HepG2 (cell line): ENCODE measurements at regions not wholly inside any gene's neighbourhood (a gene's known extent, or its start where the extent isn't known, plus 50 kb on each side); places are given as distances from the start of the nearest gene placed in this dataset.

Source experiments
- ATAC-seq: fragments of 200-7000 bp; cut with Tn5 transposase; 3 replicates; pipeline ENCODE4 v1.9.1; 2020; ENCODE audit warnings: mild to moderate bottlenecking, moderate library complexity
- BruUV-seq: library from RNA; stranded (reverse); fragments of 400-500 nt; replicated peaks from 2 replicates; lab custom pipeline; 2021; lab: Mats Ljungman, UMichigan
- CTCF ChIA-PET: fragments of 300-600 bp; formaldehyde crosslinking; extraction: SDS; loops from one replicate; lab custom pipeline; 2021; ENCODE audit warnings: low total read pairs, inconsistent platforms, low intra/inter-chr PET ratio; lab: Yijun Ruan, JAX
- POLR2A ChIA-PET: fragments of 350-600 bp; sonication (Branson Sonifier 250); formaldehyde crosslinking; loops from one replicate; lab custom pipeline; 2020; ENCODE audit warnings: antibody characterized with exemption, inconsistent platforms; lab: Yijun Ruan, JAX
- DNase-seq: peaks from one replicate; pipeline ENCODE4 v3.0.0-alpha.2; 2015; ENCODE audit warnings: low spot score
- FAIRE-seq: peaks from 3 replicates; lab custom pipeline; 2011; peaks lifted over from hg19 to GRCh38; lab: Jason Lieb, UNC
- H2AFZ ChIP-seq: one replicate; pipeline ENCODE4 v1.6.1; 2011; ENCODE audit warnings: low read length, inconsistent platforms
- H3K27ac ChIP-seq: fragments of 300-600 bp; 3 replicates; pipeline ENCODE4 v1.8.0; 2011; ENCODE audit warnings: mixed run types, mild to moderate bottlenecking, mixed read lengths, low read length, inconsistent platforms; ENCODE audit not compliant: insufficient read depth; ENCODE audit errors: extremely low read length
- H3K27me3 ChIP-seq, 2 experiments: fragments of 200-600 bp in 1 of 2; 2 replicates in 1 of 2; 3 replicates in 1 of 2; pipeline versions ENCODE4 v1.6.0 to v1.8.0; 2011; ENCODE audit warnings: low read length in 2 of 2, mild to moderate bottlenecking in 2 of 2, moderate library complexity in 2 of 2, inconsistent platforms in 1 of 2; ENCODE audit not compliant: insufficient read depth in 2 of 2, control insufficient read depth in 1 of 2
- H3K36me3 ChIP-seq, 2 experiments: fragments of 200-600 bp in 1 of 2; replicated peaks in 1 of 2; 2 replicates in 1 of 2; 3 replicates in 1 of 2; pipeline versions ENCODE4 v1.5.1 to v1.8.0; 2011; ENCODE audit warnings: low read length in 2 of 2, inconsistent platforms in 1 of 2; ENCODE audit not compliant: insufficient read depth in 2 of 2, control insufficient read depth in 1 of 2
- H3K4me1 ChIP-seq: 2 replicates; pipeline ENCODE4 v1.5.1; 2012; ENCODE audit warnings: low read length, inconsistent platforms; ENCODE audit not compliant: insufficient read depth
- H3K4me2 ChIP-seq: 2 replicates; pipeline ENCODE4 v1.6.0; 2011; ENCODE audit warnings: low read depth, low read length, inconsistent platforms
- H3K4me3 ChIP-seq, 3 experiments: fragments of 200-600 bp in 1 of 3; sonication (generic), shearing (Covaris generic) in 1 of 3; replicated peaks in 1 of 3; 2 replicates each; pipeline ENCODE4 v1.5.1; 2011 to 2016; ENCODE audit warnings: low read length in 3 of 3, inconsistent platforms in 2 of 3, low read depth in 2 of 3, mild to moderate bottlenecking in 2 of 3, control low read depth in 1 of 3, mixed read lengths in 1 of 3; ENCODE audit not compliant: insufficient read depth in 1 of 3
- H3K79me2 ChIP-seq: one replicate; pipeline ENCODE4 v1.6.1; 2011; ENCODE audit warnings: low read length, inconsistent platforms; ENCODE audit not compliant: insufficient read depth
- H3K9ac ChIP-seq: 2 replicates; pipeline ENCODE4 v1.6.0; 2011; ENCODE audit warnings: mild to moderate bottlenecking, low read depth, low read length, inconsistent platforms; ENCODE audit not compliant: insufficient read depth
- H3K9me3 ChIP-seq: 2 replicates; pipeline ENCODE4 v1.5.1; 2012; ENCODE audit warnings: mild to moderate bottlenecking, low read length
- H4K20me1 ChIP-seq: 2 replicates; pipeline ENCODE4 v1.6.0; 2011; ENCODE audit warnings: inconsistent platforms, mild to moderate bottlenecking, low read length, moderate library complexity; ENCODE audit not compliant: insufficient read depth
- ARNT2 ChIP-seq: sonication (generic); formaldehyde crosslinking; IDR thresholded peaks from 2 replicates; pipeline ENCODE4 v1.8.0; 2022; ENCODE audit warnings: mild to moderate bottlenecking, low read depth, missing genetic modification reagents, moderate library complexity
- MAFF ChIP-seq: IDR thresholded peaks from 2 replicates; pipeline ENCODE4 v1.6.1; 2011; ENCODE audit warnings: low read depth, low read length, improper control_type of control experiment
- MAFK ChIP-seq, 2 experiments: IDR thresholded peaks in 1 of 2; conservative IDR thresholded peaks in 1 of 2; 2 replicates each; pipeline ENCODE4 v1.6.1; 2011; ENCODE audit warnings: improper control_type of control experiment in 2 of 2, low read length in 2 of 2
- RBAK ChIP-seq: sonication (generic); formaldehyde crosslinking; IDR thresholded peaks from 2 replicates; pipeline ENCODE4 v1.5.1; 2020; ENCODE audit warnings: mild to moderate bottlenecking, missing genetic modification reagents
- YEATS2 ChIP-seq: sonication (generic); formaldehyde crosslinking; IDR thresholded peaks from 2 replicates; pipeline ENCODE4 v1.4.0; 2020; ENCODE audit warnings: missing genetic modification reagents, borderline replicate concordance
- ZNF451 ChIP-seq: sonication (generic); formaldehyde crosslinking; IDR thresholded peaks from 2 replicates; pipeline ENCODE4 v1.5.0; 2020; ENCODE audit warnings: mild to moderate bottlenecking, missing genetic modification reagents
- ZNF501 ChIP-seq: sonication (generic); formaldehyde crosslinking; IDR thresholded peaks from 2 replicates; pipeline ENCODE4 v1.5.1; 2020; ENCODE audit warnings: mild to moderate bottlenecking, moderate library complexity, missing genetic modification reagents
- ZNF589 ChIP-seq: sonication (generic); formaldehyde crosslinking; conservative IDR thresholded peaks from 2 replicates; pipeline ENCODE4 v1.8.0; 2022; ENCODE audit warnings: mild to moderate bottlenecking, moderate library complexity, missing genetic modification reagents
- WGBS: methylation state at CpG from one replicate; pipeline ENCODE4 v1.1.6; 2017; ENCODE audit warnings: low lambda C conversion rate; 5-methylcytosine and 5-hydroxymethylcytosine counted together
- in situ Hi-C: cut with HindIII; loops from 2 replicates; pipeline ENCODE4 v1.10.0; 2017; ENCODE audit warnings: low pct_unique_long_range_greater_than_20kb; ENCODE audit not compliant: extremely low pct_ligation_motif_present
- intact Hi-C: fragments of 100-400 bp; cut with micrococcal nuclease; formaldehyde crosslinking; loops from one replicate; pipeline ENCODE4 v1.10.0; 2022; ENCODE audit not compliant: unreplicated experiment
- TF ChIP-seq, protein P1 (sequence below): sonication (generic); formaldehyde crosslinking; IDR thresholded peaks from 2 replicates; pipeline ENCODE4 v1.5.0; 2020; ENCODE audit warnings: mild to moderate bottlenecking, missing genetic modification reagents, moderate library complexity
- TF ChIP-seq, protein P2 (sequence below): fragments of 450-650 bp; IDR thresholded peaks from 2 replicates; pipeline ENCODE4 v1.6.1; 2016

DNA sequence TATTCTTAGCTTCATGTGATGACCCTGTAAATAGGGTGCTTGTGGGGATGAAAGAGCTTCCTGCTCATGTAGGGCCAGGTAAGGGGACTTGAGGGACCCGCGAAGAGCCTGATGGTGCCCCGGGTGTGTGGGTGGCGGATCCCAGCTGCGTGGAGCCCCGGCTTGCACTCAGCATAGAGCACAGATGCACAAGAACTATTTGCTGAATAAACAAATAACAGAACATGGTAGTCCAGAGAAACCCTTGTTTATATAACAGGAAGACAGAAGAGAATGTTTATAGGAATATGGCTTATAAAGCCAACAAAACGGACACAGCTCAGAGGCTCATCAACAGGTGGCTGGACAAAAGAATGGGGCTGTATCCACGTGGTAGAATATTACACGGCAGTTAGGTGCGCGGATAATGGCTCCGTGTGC, 106.9 kb upstream of the COL5A1 start:
- Histone ChIP-seq H3K27ac (no peak overlapping the region), H3K9ac (no peak overlapping the region), H3K4me2 (no peak overlapping the region), H3K36me3 (no peaks in the 10 kb centered on the region), H3K4me3 (no peak overlapping the region), H2AFZ (no peak overlapping the region), H3K9me3 (no peaks in the 10 kb centered on the region), H3K4me1 (no peaks in the 10 kb centered on the region), H3K79me2 (no peaks in the 10 kb centered on the region), H3K27me3 (peaks cover 8 to 69% of the 10 kb centered on the region in 2 experiments), H4K20me1 (no peaks in the 10 kb centered on the region)
- CTCF ChIA-PET: no interaction called here
- ATAC-seq (no peak), DNase-seq (no peak), FAIRE-seq (no peak)
- no TSS peak for BruUV-seq
- WGBS: 7% methylated on average over 12 of the region's 12 CpGs
- POLR2A ChIA-PET: no interaction called here
- TF ChIP-seq, protein P1, sequence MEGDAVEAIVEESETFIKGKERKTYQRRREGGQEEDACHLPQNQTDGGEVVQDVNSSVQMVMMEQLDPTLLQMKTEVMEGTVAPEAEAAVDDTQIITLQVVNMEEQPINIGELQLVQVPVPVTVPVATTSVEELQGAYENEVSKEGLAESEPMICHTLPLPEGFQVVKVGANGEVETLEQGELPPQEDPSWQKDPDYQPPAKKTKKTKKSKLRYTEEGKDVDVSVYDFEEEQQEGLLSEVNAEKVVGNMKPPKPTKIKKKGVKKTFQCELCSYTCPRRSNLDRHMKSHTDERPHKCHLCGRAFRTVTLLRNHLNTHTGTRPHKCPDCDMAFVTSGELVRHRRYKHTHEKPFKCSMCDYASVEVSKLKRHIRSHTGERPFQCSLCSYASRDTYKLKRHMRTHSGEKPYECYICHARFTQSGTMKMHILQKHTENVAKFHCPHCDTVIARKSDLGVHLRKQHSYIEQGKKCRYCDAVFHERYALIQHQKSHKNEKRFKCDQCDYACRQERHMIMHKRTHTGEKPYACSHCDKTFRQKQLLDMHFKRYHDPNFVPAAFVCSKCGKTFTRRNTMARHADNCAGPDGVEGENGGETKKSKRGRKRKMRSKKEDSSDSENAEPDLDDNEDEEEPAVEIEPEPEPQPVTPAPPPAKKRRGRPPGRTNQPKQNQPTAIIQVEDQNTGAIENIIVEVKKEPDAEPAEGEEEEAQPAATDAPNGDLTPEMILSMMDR (CRISPR knock-in tag): no peak
- no peak for TF ChIP-seq ZNF501 (CRISPR knock-in tag)
- TF ChIP-seq, protein P2, sequence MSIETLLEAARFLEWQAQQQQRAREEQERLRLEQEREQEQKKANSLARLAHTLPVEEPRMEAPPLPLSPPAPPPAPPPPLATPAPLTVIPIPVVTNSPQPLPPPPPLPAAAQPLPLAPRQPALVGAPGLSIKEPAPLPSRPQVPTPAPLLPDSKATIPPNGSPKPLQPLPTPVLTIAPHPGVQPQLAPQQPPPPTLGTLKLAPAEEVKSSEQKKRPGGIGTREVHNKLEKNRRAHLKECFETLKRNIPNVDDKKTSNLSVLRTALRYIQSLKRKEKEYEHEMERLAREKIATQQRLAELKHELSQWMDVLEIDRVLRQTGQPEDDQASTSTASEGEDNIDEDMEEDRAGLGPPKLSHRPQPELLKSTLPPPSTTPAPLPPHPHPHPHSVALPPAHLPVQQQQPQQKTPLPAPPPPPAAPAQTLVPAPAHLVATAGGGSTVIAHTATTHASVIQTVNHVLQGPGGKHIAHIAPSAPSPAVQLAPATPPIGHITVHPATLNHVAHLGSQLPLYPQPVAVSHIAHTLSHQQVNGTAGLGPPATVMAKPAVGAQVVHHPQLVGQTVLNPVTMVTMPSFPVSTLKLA: peak; percentile 66
- TF ChIP-seq RBAK: no peak
- TF ChIP-seq ZNF451 (CRISPR knock-in tag): no peak
- TF ChIP-seq ARNT2 (CRISPR knock-in tag): no peak
- TF ChIP-seq ZNF589 (CRISPR knock-in tag): no peak
- no peak for TF ChIP-seq YEATS2 (CRISPR knock-in tag)
- TF ChIP-seq MAFK (conservative IDR thresholded peaks at IDR 0.05 in 1 of 2, IDR thresholded peaks at IDR 0.05 in 1 of 2; ENCODE audit: low read length in 2 of 2): peak; percentile 54 to 60
- 0 out of 2 replicates have a peak, but pooled peaks have one; percentile 35 for TF ChIP-seq MAFF
- in situ Hi-C loops: no loop called here
- intact Hi-C loops: no loop called here
